SK-N-SH (cell line): ENCODE measurements at regions not wholly inside any gene's neighbourhood (a gene's known extent, or its start where the extent isn't known, plus 50 kb on each side); places are given as distances from the start of the nearest gene placed in this dataset.

Experiments
- CTCF ChIA-PET: fragments of 300-600, 350-600 bp; formaldehyde crosslinking; extraction: SDS; loops from one replicate; lab custom pipeline; 2021; lab: Yijun Ruan, JAX
- POLR2A ChIA-PET: fragments of 350-600 bp; sonication (Branson Sonifier 250); formaldehyde crosslinking; extraction: SDS; loops from one replicate; lab custom pipeline; 2020; ENCODE audit warnings: antibody characterized with exemption, inconsistent platforms; lab: Yijun Ruan, JAX
- DNase-seq: peaks from one replicate; pipeline ENCODE4 v3.0.0; 2012
- H2AFZ ChIP-seq: fragments of 200-600 bp; sonication (generic); 2 replicates; pipeline ENCODE4 v1.8.1; 2016; ENCODE audit warnings: antibody characterized with exemption, mild to moderate bottlenecking, low read depth
- H3F3A ChIP-seq: fragments of 200-600 bp; sonication (generic); replicated peaks from 2 replicates; pipeline ENCODE3; 2016; ENCODE audit warnings: antibody characterized with exemption, mild to moderate bottlenecking; ENCODE audit not compliant: insufficient read depth
- H3K27ac ChIP-seq, 2 experiments: fragments of 200-500 bp in 1 of 2; fragments of 200-600 bp in 1 of 2; sonication (Bioruptor generic) in 1 of 2; sonication (generic), shearing (Covaris generic) in 1 of 2; 2 replicates each; pipeline versions ENCODE4 v1.5.1 to v1.6.1; 2014 to 2016; ENCODE audit warnings: low read depth in 2 of 2, inconsistent platforms in 1 of 2, low read length in 1 of 2, mild to moderate bottlenecking in 1 of 2, mixed read lengths in 1 of 2
- H3K27me3 ChIP-seq: fragments of 200-600 bp; sonication (generic), shearing (Covaris generic); 2 replicates; pipeline ENCODE4 v1.6.1; 2016; ENCODE audit warnings: mixed run types; ENCODE audit not compliant: insufficient read depth
- H3K36me3 ChIP-seq, 2 experiments: fragments of 200-500 bp in 1 of 2; fragments of 200-600 bp in 1 of 2; sonication (Bioruptor generic) in 1 of 2; sonication (generic) in 1 of 2; replicated peaks in 1 of 2; 2 replicates each; pipeline versions ENCODE3 to v1.5.1; 2014 to 2016; ENCODE audit warnings: low read length in 1 of 2, mild to moderate bottlenecking in 1 of 2; ENCODE audit not compliant: insufficient read depth in 2 of 2, control insufficient read depth in 1 of 2
- H3K4me1 ChIP-seq, 2 experiments: fragments of 200-500 bp in 1 of 2; fragments of 200-600 bp in 1 of 2; sonication (Bioruptor generic) in 1 of 2; sonication (generic), shearing (Covaris generic) in 1 of 2; 2 replicates each; pipeline versions ENCODE4 v1.5.1 to v1.6.1; 2014 to 2016; ENCODE audit warnings: low read depth in 1 of 2, low read length in 1 of 2, mixed run types in 1 of 2; ENCODE audit not compliant: insufficient read depth in 2 of 2, control insufficient read depth in 1 of 2
- H3K4me2 ChIP-seq: fragments of 200-600 bp; sonication (generic), shearing (Covaris generic); 2 replicates; pipeline ENCODE4 v1.6.1; 2017; ENCODE audit warnings: mixed run types
- H3K4me3 ChIP-seq, 2 experiments: fragments of 200-500 bp in 1 of 2; fragments of 200-600 bp in 1 of 2; sonication (Bioruptor generic) in 1 of 2; sonication (generic), shearing (Covaris generic) in 1 of 2; 2 replicates each; pipeline versions ENCODE4 v1.5.1 to v1.8.1; 2014 to 2016; ENCODE audit warnings: low read depth in 2 of 2, inconsistent platforms in 1 of 2, low read length in 1 of 2, mild to moderate bottlenecking in 1 of 2, mixed read lengths in 1 of 2, moderate library complexity in 1 of 2
- H3K79me2 ChIP-seq: fragments of 200-600 bp; sonication (generic); 2 replicates; pipeline ENCODE4 v1.8.1; 2017; ENCODE audit warnings: mild to moderate bottlenecking; ENCODE audit not compliant: insufficient read depth
- H3K9ac ChIP-seq: fragments of 200-600 bp; sonication (generic); 2 replicates; pipeline ENCODE4 v1.6.1; 2017; ENCODE audit warnings: mixed run types
- H3K9me2 ChIP-seq: fragments of 200-600 bp; sonication (generic); 2 replicates; pipeline ENCODE4 v1.6.1; 2017; ENCODE audit warnings: mixed run types
- H3K9me3 ChIP-seq: fragments of 200-600 bp; sonication (generic); 2 replicates; pipeline ENCODE4 v1.6.1; 2017; ENCODE audit warnings: mixed run types, mild to moderate bottlenecking, moderate library complexity
- H4K20me1 ChIP-seq: fragments of 200-600 bp; sonication (generic); 2 replicates; pipeline ENCODE4 v1.6.1; 2017; ENCODE audit warnings: mild to moderate bottlenecking, mixed run types; ENCODE audit not compliant: insufficient read depth
- CTCF ChIP-seq: fragments of 200-600 bp; sonication (generic); IDR thresholded peaks from 2 replicates; pipeline ENCODE4 v1.6.1; 2017; ENCODE audit warnings: antibody characterized with exemption, mild to moderate bottlenecking, moderate library complexity
- FOSL2 ChIP-seq: IDR thresholded peaks from 2 replicates; pipeline ENCODE4 v1.4.0; 2012; ENCODE audit warnings: low read depth, mild to moderate bottlenecking, moderate library complexity, borderline replicate concordance
- GABPA ChIP-seq: IDR thresholded peaks from 2 replicates; pipeline ENCODE4 v1.4.0; 2012; ENCODE audit warnings: low read depth, mild to moderate bottlenecking
- GATA2 ChIP-seq: sonication (generic); formaldehyde crosslinking; IDR thresholded peaks from 2 replicates; pipeline ENCODE4 v1.5.0; 2020; ENCODE audit warnings: mild to moderate bottlenecking, missing genetic modification reagents
- MEF2A ChIP-seq: IDR thresholded peaks from 2 replicates; pipeline ENCODE4 v1.4.0; 2012; ENCODE audit warnings: low read depth, borderline replicate concordance
- MXI1 ChIP-seq: IDR thresholded peaks from 2 replicates; pipeline ENCODE4 v1.6.1; 2012; ENCODE audit warnings: mild to moderate bottlenecking, low read depth, low read length, improper control_type of control experiment
- PBX3 ChIP-seq: IDR thresholded peaks from 2 replicates; pipeline ENCODE4; 2012
- POLR2AphosphoS5 ChIP-seq: IDR thresholded peaks from 2 replicates; pipeline ENCODE4 v1.6.1; 2012; ENCODE audit warnings: low read depth, low read length
- RCOR1 ChIP-seq: fragments of 150-350 bp; IDR thresholded peaks from 2 replicates; pipeline ENCODE4 v1.6.1; 2017; ENCODE audit warnings: antibody characterized with exemption, low read length
- RFX5 ChIP-seq: IDR thresholded peaks from 2 replicates; pipeline ENCODE4 v1.6.1; 2012; ENCODE audit warnings: mild to moderate bottlenecking, improper control_type of control experiment, low read length
- SMC3 ChIP-seq: IDR thresholded peaks from 2 replicates; pipeline ENCODE4 v1.6.1; 2012; ENCODE audit warnings: low read depth, low read length, improper control_type of control experiment
- TCF12 ChIP-seq: IDR thresholded peaks from 2 replicates; pipeline ENCODE4 v1.4.0; 2012
- TEAD4 ChIP-seq: IDR thresholded peaks from 2 replicates; pipeline ENCODE4 v1.4.0; 2012; ENCODE audit warnings: mild to moderate bottlenecking, borderline replicate concordance; ENCODE audit not compliant: insufficient read depth
- YY1 ChIP-seq: IDR thresholded peaks from 2 replicates; pipeline ENCODE4 v1.4.0; 2012; ENCODE audit warnings: low read depth, mild to moderate bottlenecking
- ZBTB33 ChIP-seq: IDR thresholded peaks from 2 replicates; pipeline ENCODE4 v1.4.0; 2012; ENCODE audit warnings: low read depth, borderline replicate concordance
- WGBS: methylation state at CpG from one replicate; pipeline ENCODE4 v1.1.6; 2017; ENCODE audit warnings: low lambda C conversion rate; 5-methylcytosine and 5-hydroxymethylcytosine counted together

- no peak for TF ChIP-seq ZBTB33
- no peak for TF ChIP-seq PBX3
- TF ChIP-seq, all 33 proteins: peak for 0
Measured at GRCh38 chr4:72677886-72678285, 108.9 kb upstream of the ADAMTS3 start (continued).

DNA sequence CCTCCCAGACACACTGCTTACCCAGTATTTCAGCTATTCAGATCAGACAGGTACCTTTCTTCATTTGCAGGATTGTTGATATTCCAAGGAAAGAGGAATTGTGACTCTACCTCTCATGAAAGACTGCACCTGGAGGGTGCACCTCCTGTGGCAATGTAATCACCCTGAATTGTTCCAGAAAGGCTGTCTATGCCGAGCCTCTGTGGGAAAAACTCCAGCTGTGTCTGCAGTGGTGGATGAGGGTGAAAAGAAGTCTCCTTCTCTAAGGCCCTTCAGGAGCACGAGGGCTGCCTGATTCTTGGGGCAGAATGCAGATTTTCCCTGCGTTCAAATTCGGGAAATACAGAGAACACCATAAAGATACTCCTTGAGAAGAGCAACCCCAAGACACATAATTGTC, 108.2 kb upstream of the ADAMTS3 start:
- H2AFZ ChIP-seq: no peak overlapping the region
- H3K4me1 ChIP-seq: no peaks in the 10 kb centered on the region
- no peak overlapping the region for H3K4me3 ChIP-seq
- ChIA-PET POLR2A (no interaction called here), CTCF (no interaction called here)
- 0% methylated on average over 4 of the region's 4 CpGs for WGBS
- no peak overlapping the region for H3K27ac ChIP-seq
- H3K9me3 ChIP-seq: no peaks in the 10 kb centered on the region
- no peaks in the 10 kb centered on the region for H3K9me2 ChIP-seq
- no peaks in the 10 kb centered on the region for H3K36me3 ChIP-seq
- no peak overlapping the region for H3K9ac ChIP-seq
- no peaks in the 10 kb centered on the region for H3F3A ChIP-seq
- H4K20me1 ChIP-seq: no peaks in the 10 kb centered on the region
- TF ChIP-seq CTCF (no peak), RCOR1 (no peak), GATA2 (no peak), TEAD4 (no peak), POLR2AphosphoS5 (no peak)
- H3K4me2 ChIP-seq: no peak overlapping the region
- H3K27me3 ChIP-seq: no peaks in the 10 kb centered on the region
- no peak for DNase-seq
- H3K79me2 ChIP-seq: no peaks in the 10 kb centered on the region

DNA sequence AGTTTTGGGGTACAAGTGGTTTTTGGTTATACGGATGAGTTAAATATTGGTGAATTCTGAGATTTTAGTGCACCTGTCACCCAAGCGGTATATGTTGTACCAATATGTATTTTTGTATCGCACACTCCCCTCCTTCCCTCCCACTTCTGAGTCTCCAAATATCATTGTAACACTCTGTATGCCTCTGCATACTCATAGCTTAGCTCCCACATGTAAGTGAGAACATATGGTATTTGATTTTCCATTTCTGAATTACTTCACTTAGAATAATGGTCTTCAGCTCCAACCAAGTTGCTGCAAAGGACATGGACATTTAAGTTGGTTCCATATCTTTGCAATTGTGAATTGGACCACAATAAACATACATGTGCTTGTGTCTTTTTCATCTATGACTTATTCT, 103.0 kb upstream of the ADAMTS3 start:
- H3K4me1 ChIP-seq: no peaks in the 10 kb centered on the region
- ChIA-PET CTCF (no interaction called here), POLR2A (no interaction called here)
- no peak overlapping the region for H3K4me2 ChIP-seq
- no peak for TF ChIP-seq GABPA
- TF ChIP-seq RFX5: no peak
- TF ChIP-seq FOSL2: no peak
- TF ChIP-seq MXI1: no peak
- TF ChIP-seq PBX3: no peak
- no peak for TF ChIP-seq SMC3
- no peak for TF ChIP-seq TCF12
- no peak for TF ChIP-seq MEF2A
- no peak for TF ChIP-seq CTCF
- TF ChIP-seq YY1: no peak
- no peak for DNase-seq
- no peak overlapping the region for H3K27ac ChIP-seq
- H3K27me3 ChIP-seq: no peaks in the 10 kb centered on the region; the same call in 1 of the 2 replicates
- no peaks in the 10 kb centered on the region for H4K20me1 ChIP-seq
- H3F3A ChIP-seq: no peaks in the 10 kb centered on the region
- WGBS: 86% methylated on average over 3 of the region's 3 CpGs
- H3K36me3 ChIP-seq: no peaks in the 10 kb centered on the region
- H3K9me3 ChIP-seq: no peaks in the 10 kb centered on the region
- H3K9me2 ChIP-seq: no peaks in the 10 kb centered on the region
- H3K9ac ChIP-seq: no peak overlapping the region
- no peaks in the 10 kb centered on the region for H3K79me2 ChIP-seq
- no peak overlapping the region for H2AFZ ChIP-seq
- H3K4me3 ChIP-seq: no peak overlapping the region
